GM19467 (cell line): ENCODE measurements at regions not wholly inside any gene's neighbourhood (a gene's known extent, or its start where the extent isn't known, plus 50 kb on each side); places are given as distances from the start of the nearest gene placed in this dataset.

Source experiments
- ATAC-seq: cut with Tn5 transposase; IDR thresholded peaks from one replicate; pipeline ENCODE4 v1.9.1; 2021; ENCODE audit warnings: mild to moderate bottlenecking, moderate library complexity; ENCODE audit not compliant: unreplicated experiment

GRCh38 chrX:113770071-113770470, 813.8 kb upstream of the HTR2C start:
- ATAC-seq, result no peak

GRCh38 chrX:113759422-113759821, 824.5 kb upstream of the HTR2C start:
- ATAC-seq, result no peak

DNA sequence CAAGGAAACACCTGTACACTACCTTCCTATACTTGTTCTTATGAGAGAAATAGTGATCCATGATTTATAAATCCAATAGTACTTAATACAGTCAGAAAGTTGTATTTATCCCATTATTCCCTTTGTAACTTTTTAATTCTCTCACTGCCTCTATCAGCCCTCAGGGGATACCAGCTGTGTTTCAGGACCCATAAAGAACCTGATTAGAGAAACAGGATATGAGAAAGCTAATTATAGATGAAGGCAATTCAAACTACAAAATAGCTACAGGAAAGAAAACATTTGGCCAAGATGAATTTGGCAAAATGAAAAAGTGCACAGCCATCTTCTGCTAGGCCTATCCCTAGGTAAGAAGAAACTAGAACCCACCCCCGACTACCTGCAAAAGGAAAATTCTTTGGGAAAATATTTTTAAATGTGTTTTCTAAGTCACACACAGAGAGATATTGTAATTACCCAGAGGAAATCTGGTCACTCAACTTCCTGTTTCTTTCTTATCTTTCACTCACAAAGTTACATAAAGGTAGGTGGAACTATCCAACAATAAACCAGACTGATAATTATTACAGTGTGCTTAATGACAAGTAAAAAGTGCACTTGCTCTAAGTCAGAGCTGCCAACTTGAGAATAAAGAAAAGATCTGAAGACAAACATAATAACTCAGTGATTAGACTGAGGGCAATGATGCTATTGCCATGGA, 836.5 kb upstream of the HTR2C start:
- ATAC-seq, result no peak

DNA sequence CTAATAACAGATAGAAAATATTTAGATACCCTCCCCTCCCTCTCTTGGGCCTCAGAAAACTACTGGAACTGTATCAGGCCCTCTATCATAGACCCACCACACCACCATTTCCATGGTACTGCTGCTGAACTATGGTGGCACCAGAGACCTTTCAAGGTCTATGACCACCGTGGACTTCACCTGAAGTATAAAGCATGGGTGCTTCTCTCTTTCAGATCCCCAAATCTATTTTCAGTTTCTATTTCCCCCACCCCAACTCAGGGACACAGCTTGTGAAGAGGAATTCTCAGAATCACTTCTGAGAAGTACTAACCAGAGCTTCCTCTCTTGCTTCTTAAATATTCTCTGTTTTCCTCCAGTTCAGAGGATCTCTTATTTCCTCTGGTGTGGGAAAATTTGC, 840.8 kb upstream of the HTR2C start:
- ATAC-seq, result peak; percentile 67

DNA sequence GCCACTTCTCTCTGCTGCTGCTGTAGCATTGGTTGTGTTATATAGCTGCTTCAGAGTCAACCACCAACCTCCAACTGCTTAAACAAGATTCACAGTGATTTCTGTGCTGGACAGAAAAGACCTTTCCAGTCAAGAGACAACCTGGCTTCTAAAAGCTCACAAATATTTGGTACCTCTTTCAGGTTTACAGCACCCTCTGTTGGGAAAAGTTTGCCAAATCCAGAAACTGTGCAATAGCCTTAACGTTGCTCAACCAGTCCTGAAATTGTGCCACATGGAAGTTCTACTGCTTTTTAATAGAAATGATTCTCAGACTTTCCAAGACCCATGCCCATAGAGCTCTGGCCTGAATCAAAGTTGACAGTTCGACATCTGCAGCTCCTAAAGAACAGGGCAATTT, 842.1 kb upstream of the HTR2C start:
- no peak for ATAC-seq

- ATAC-seq, result no peak
Observed at GRCh38 chrX:113728937-113729336, 854.9 kb upstream of the HTR2C start.

DNA sequence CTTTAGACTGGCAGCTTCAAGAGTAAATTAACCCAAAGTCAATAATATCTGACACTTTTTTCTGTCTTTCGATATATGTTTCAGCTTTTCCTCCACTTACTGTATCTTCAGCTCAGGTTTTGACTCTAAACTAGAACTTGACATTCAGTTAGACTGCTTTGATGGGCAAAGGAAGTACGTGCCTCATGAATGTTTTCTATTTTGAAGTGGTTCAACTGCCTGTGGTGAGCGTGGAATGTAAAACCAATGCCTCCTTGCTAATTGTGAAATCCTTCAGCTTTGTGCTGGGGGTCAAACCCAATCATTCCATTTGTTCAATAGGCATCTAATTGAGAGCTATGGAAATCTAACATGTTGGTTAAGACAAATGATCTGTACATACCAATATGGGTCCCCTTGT, 857.0 kb upstream of the HTR2C start:
- peak; percentile 15 for ATAC-seq

DNA sequence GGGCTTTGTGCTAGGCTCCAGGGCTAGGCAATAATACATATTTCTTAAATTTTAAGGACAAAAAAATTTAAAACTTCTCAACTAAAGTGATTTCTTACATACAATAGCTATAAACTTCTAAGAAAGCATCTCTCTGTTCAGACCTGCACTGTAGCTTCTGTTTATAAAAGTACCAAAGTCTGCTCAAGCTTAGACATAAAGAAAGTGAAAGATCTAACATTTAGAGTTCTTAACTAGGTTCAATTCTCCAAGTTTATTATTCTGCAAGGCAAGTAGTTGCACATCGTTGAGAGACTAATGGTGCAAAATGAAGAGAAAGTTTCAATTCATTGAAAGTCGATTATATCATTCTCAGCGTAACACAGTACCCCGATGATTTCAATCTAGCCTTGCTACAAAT, 857.4 kb upstream of the HTR2C start:
- ATAC-seq, result peak; percentile 44

DNA sequence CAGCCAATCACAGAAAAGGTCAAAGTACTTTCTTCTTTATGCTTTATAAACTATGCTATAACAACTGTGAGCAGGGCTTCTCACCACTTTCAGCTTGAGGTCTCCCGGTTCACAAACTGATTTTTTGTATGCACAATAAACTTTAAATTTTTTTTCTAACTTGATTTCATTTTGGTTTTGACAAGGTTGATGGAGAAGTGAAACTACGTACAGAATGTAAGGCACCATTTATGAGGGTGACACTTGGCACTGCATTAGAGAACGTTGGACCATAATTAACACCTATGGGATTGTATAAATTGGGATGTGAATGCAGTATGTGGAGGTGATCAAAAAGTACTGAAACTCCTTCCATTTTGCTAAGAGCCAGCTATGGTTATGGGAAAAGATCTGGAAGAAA, 857.9 kb upstream of the HTR2C start:
- peak; percentile 40 for ATAC-seq

DNA sequence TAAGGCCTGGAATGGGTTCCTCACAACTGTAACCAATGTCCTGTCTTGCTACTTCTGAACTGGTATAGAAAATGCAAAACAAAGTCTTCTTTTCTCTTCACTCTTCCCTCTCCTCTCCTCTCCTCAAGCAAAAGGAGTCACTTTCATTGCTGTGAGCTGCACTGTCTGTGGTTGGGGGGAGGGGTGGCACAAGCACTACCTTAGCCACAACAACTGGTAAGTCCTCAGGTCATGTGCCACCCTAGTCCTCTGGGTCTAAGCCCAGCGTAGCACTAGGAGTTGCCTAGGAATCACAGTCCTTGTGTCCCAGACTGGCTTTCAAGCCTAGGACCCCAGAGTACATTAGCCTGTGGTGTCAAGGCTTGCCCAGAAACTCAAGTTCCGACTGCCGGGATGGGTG, 859.3 kb upstream of the AMOT start:
- ATAC-seq, result no peak

GRCh38 chrX:113675278-113675677, 834.6 kb upstream of the AMOT start:
- no peak for ATAC-seq

DNA sequence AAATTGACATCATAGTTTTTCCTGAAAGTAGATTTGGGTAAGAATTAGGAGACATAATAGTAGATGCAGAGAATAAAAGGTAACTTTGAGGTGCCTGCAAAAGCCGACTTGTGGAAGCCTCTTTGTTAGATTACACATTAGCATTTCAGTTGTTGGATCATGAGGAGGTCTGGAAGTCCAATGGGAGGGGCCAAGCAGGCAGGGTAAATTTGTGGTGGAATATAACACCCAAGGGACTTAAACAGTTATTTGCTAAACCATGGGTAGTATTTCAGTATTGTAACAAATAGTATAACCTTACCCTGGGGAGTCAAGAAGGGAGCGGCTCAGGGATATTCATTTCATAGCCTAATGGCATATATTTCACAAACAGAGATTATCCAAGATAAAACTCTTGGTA, 810.7 kb upstream of the AMOT start:
- no peak for ATAC-seq

- no peak for ATAC-seq
Observed at GRCh38 chrX:113644426-113644825, 803.8 kb upstream of the AMOT start.

- ATAC-seq, result no peak
Observed at GRCh38 chrX:113634565-113634964, 793.9 kb upstream of the AMOT start.

GRCh38 chrX:113629326-113629725, 788.7 kb upstream of the AMOT start:
- ATAC-seq, result no peak

DNA sequence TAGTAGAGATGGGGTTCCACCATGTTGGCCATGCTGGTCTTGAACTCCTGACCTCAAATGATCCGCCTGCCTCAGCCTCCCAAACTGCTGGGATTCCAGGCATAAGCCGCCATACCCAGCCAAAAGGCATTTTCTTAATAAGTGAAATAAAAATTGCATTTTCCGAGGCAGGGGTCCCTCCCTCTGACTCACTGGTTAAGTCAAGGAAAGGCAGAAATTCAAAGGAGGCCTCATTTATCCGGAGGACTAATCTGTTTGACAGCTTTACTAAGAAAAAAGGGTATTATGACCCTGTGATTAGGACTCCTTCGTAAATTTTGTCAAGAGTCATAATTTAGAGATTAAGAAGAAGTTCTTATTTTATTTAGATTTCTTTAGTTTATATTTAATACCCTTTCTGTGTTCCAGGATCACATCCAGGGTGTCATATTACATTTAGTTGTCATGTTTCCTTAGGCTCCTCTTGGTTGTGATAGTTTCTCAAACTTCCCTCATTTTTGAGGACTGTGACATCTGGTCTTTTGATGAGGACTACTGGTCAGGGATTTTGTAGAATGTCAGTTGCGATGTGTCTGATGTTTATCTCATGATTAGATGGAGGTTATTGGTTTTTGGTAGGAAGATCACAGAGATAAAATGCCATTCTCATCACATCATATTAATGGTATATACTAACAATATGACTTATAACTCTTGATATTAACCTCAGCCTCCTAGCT, 753.7 kb upstream of the AMOT start:
- no peak for ATAC-seq

GRCh38 chrX:113586281-113586898, 745.8 kb upstream of the AMOT start:
- no peak for ATAC-seq

GRCh38 chrX:113580486-113580885, 739.9 kb upstream of the AMOT start:
- ATAC-seq, result no peak

GRCh38 chrX:113558576-113558975, 717.9 kb upstream of the AMOT start:
- no peak for ATAC-seq

GRCh38 chrX:113551919-113552318, 711.3 kb upstream of the AMOT start:
- ATAC-seq, result no peak

- ATAC-seq, result no peak
Observed at GRCh38 chrX:113548308-113549015, 707.8 kb upstream of the AMOT start.

DNA sequence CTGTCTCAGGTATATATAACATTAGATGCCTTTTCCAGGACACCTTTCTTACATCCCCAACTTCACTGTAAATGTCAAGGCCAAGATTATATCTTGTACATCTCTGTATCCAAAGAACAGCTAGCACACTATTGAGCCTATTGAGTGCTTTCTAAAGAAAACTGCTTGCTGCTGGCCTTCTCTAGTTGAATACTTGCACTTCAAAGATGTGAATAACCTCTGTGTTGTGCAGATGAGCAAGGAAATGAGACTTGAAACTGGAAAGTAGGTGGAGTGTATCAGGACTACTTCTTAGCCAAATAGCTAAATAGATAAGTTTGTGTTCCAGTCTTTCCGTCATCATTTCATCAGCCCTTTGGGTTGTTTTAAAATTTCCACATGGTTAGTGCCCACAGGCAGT, 704.4 kb upstream of the AMOT start:
- ATAC-seq, result no peak
